ENCODE measurements at regions not wholly inside any gene's neighbourhood (a gene's known extent, or its start where the extent isn't known, plus 50 kb on each side); places are given as distances from the start of the nearest gene placed in this dataset.

DNA sequence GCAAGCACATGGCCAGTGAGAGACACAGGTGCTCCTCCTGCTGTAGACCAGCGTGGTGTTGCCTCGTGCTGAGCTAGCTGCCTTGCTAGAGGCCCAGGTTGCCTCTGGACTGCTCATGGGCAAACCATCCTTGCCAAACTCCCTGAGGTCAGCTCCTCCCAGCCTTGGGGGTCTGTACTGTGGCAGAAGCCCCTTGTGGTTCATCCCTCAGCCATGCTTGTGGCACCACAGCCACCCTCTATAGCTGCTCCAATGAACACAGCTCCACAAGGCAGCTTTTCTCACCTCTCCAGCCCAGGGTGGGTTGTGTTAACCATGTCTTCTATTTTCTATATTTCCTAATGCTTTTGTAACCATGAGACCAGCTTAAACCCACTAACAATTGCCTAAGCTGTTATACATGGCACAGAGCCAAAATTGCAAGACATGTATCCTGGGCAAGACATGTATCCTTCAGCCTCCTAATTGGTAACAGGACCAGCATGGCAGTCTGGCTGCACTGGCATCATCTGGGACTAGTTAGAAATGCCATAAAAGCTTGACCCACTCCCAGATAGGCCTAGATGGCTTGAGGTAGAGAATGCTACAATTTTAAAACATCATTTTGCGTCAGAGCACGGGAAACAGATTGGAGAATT is 183.1 kb upstream of the S1PR3 start:
- H3K4me3 ChIP-seq (ENCODE audit: control insufficient read depth, low read depth, low read length), result no peak overlapping the region
- TF ChIP-seq CTCF (IDR thresholded peaks at IDR 0.05; ENCODE audit: control insufficient read depth, insufficient read depth, low read depth, low read length, missing control alignments), result no peak
- no peak for DNase-seq (ENCODE audit: low read depth)

DNA sequence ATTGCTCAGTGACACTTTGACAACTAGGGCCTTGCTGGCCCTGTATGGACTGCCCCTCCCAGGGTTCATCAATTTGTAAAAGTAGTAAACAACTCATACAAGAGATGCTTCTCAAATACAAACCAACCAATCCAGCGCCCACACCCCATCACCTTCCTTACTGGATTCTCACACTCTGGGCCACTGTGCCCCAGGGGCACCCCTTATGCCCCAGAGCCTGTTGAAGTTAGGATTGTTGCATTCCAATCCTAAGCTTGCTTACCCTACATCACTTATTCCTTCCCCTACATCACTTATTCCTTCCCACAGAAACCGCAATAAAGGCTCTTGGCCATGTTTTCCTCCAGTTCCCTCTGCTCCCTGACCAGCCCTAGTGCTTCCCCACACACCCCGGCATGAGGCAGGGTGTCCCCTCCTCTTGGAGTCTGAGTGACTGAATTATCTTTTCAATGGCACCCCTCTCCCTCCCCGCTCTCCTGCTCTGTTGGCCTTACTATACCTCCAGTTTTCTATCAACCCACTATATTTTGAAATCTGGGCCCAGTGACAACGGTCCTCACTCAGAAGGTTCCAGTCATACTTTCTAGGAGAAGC is 182.4 kb upstream of the S1PR3 start:
- no peak overlapping the region for H3K4me3 ChIP-seq (ENCODE audit: control insufficient read depth, low read depth, low read length)
- DNase-seq (ENCODE audit: low read depth), result no peak
- no peak for TF ChIP-seq CTCF (IDR thresholded peaks at IDR 0.05; ENCODE audit: control insufficient read depth, insufficient read depth, low read depth, low read length, missing control alignments)

DNA sequence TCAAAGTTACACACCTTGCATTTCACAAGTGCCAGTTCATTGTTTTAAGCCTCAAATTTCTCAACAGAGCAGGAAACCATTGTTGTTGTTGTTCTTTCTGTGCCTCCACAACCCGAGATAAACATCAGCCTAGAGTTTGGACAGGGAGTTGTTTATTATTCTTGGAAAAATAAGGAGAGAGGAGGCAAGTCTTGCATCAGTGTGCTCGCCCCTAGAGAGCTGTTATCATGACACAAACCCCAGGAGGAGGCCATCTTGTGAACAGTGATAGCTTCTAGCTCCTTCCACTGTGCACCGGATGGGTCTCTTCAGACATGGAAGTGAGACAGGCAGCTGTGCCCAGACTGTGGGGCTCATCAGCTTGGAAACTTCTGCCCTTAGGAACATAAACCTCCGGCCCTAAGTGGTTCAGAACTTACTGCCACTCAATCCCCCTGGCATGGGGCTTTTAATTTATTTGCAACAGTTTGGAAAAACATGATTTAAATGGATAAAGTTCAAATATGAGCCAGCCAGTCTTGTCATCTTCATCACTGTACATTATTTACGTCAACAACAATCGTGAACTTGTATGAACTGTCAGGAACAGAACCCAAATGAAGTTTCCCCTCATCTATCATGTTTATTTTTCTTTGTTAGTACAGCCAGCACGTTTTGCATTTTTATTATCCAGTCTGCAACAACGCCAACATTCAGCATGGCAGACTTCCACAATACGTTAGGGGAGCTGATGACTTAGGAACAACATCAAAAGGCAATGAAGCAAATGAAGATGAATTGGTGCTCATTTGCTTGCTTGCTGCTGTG is 181.7 kb upstream of the S1PR3 start:
- no peak for TF ChIP-seq CTCF (IDR thresholded peaks at IDR 0.05; ENCODE audit: control insufficient read depth, insufficient read depth, low read depth, low read length, missing control alignments)

DNA sequence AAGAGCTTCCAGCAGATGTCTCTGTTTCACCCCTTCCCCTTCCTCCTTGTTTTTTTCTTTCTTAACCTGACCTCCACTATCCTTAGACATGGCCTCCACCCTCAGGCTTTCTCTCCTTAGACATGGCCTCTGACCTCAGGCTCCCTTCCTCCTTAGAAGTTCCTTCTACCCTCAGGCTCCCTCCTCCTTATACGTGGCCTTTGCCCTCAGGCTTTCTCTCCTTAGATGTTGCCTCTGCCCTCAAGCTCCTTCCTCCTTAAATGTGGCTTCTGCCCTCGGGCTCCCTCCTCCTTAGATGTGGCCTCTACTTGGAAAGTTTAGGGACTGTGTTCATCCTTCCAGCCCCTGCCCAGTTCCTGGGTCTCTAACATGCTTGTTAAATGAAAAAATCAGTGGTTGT is 180.4 kb upstream of the S1PR3 start:
- TF ChIP-seq CTCF (IDR thresholded peaks at IDR 0.05; ENCODE audit: control insufficient read depth, insufficient read depth, low read depth, low read length, missing control alignments), result no peak
- DNase-seq (ENCODE audit: low read depth), result no peak
- H3K4me3 ChIP-seq (ENCODE audit: control insufficient read depth, low read depth, low read length), result no peak overlapping the region

More for the DNA sequence above, 181.7 kb upstream of the S1PR3 start:
- H3K4me3 ChIP-seq (ENCODE audit: control insufficient read depth, low read depth, low read length), result no peak overlapping the region
- DNase-seq (ENCODE audit: low read depth), result no peak

DNA sequence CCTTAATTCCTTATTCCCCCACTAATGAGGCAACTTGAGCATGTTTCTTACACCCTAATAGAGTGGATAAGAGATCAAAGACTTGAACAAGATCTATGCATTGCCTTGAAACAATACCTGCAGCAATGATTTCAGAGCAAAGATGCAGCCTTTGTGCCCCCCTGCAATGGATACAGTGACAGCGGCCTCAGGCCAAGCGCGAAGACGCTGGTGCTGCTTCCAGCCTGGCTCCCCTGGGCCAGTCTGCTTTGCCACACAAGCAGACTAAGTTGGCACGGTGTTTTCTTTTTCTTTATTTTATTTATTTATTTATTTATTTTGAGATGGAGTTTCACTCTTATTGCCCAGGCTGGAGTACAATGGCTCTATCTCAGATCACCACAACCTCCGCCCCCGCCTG is 179.8 kb upstream of the S1PR3 start:
- no peak for DNase-seq (ENCODE audit: low read depth)
- H3K4me3 ChIP-seq (ENCODE audit: control insufficient read depth, low read depth, low read length), result no peak overlapping the region
- no peak for TF ChIP-seq CTCF (IDR thresholded peaks at IDR 0.05; ENCODE audit: control insufficient read depth, insufficient read depth, low read depth, low read length, missing control alignments)

DNA sequence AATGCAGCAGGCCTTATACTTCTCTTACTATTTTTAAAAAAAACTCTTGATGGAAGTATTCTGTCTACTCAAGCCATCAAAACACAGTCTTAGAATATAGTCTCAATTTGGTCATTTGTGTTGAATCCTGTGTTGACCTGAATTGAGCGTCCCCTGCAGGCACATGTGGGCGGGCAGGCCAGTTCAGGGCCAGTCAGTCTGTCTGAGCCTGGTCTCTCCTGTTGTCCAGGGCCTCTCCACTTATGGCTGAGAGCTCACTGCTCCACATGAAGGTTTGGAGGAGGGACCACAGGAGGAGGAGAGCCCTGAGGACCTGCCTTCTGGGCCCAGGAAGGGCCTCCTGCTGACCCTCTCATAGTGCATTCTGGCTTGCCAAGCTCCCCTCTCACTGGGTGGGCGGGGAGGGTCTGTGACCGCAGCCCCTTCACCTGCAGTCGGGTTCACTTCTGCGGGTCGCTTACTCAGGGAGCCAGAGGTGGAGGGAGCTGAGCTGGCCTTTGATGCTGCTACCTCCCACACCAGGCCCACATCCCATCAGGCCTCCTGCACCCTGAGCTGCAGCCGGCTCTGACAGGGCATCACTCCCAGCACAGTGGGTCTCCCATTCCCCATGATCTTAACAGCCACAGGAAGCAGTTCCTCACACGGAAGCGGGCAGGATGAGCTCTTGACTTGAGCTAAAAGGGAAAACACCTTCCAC is 178.2 kb upstream of the S1PR3 start:
- no peak for TF ChIP-seq CTCF (IDR thresholded peaks at IDR 0.05; ENCODE audit: control insufficient read depth, insufficient read depth, low read depth, low read length, missing control alignments)
- H3K4me3 ChIP-seq (ENCODE audit: control insufficient read depth, low read depth, low read length), result no peak overlapping the region
- DNase-seq (ENCODE audit: low read depth), result no peak

Measured in AG09309 (cell line).